Right lobe of liver (tissue), 6 donors: ENCODE measurements at regions not wholly inside any gene's neighbourhood (a gene's known extent, or its start where the extent isn't known, plus 50 kb on each side); places are given as distances from the start of the nearest gene placed in this dataset.

Experiments used
- ATAC-seq, 4 donors: fragments of 200-7000 bp; cut with Tn5 transposase; one replicate each; pipeline ENCODE4 v1.9.1; 2020; ENCODE audit warnings: mild to moderate bottlenecking in 4 of 4, moderate library complexity in 4 of 4
- DNase-seq, 3 donors: peaks; one replicate each; pipeline ENCODE4 v3.0.0-alpha.2; 2020
- H3K27ac ChIP-seq, 3 donors: fragments of 200-600 bp; one replicate each; pipeline ENCODE4 v1.8.0; 2022
- H3K27me3 ChIP-seq, 2 donors: fragments of 200-600 bp; one replicate each; pipeline ENCODE4 v1.8.0; 2022
- H3K36me3 ChIP-seq, 4 donors: fragments of 200-600 bp; sonication (generic) in 1 of 4; one replicate each; pipeline versions ENCODE4 v1.5.1 to v1.8.0; 2017 to 2022; ENCODE audit warnings: control low read depth in 1 of 4
- H3K4me1 ChIP-seq, 4 donors: fragments of 200-600 bp; sonication (generic) in 1 of 4; one replicate each; pipeline versions ENCODE4 v1.5.1 to v1.8.0; 2017 to 2022; ENCODE audit warnings: control low read depth in 1 of 4
- H3K4me3 ChIP-seq, 3 donors: fragments of 200-600 bp; one replicate each; pipeline ENCODE4 v1.8.0; 2022
- H3K9me3 ChIP-seq, 4 donors: fragments of 200-600 bp; sonication (generic) in 1 of 4; one replicate each; pipeline versions ENCODE4 v1.5.1 to v1.8.0; 2017 to 2022; ENCODE audit warnings: control low read depth in 1 of 4
- CTCF ChIP-seq, 4 donors: fragments of 200-600 bp in 3 of 4; fragments of 450-650 bp in 1 of 4; IDR thresholded peaks; one replicate each; pipeline versions ENCODE4 v1.5.1 to v1.8.0; 2016 to 2022; ENCODE audit warnings: antibody characterized with exemption in 4 of 4, mild to moderate bottlenecking in 2 of 4
- POLR2A ChIP-seq: fragments of 450-650 bp; IDR thresholded peaks from one replicate; pipeline ENCODE4 v1.6.1; 2017; ENCODE audit warnings: antibody characterized with exemption, mild to moderate bottlenecking
- WGBS: methylation state at CpG from one replicate; pipeline ENCODE4 v1.1.6; 2018; ENCODE audit warnings: low coverage, low lambda C conversion rate; ENCODE audit not compliant: insufficient coverage; ENCODE audit errors: missing lambda C conversion rate; 5-methylcytosine and 5-hydroxymethylcytosine counted together
- intact Hi-C, 2 donors: fragments of 100-400 bp; cut with DNase I; formaldehyde crosslinking; loops; one replicate each; pipeline versions ENCODE4 v1.11.2 to v1.14.1; 2022
- donor health status: DM: no; HTN: yes; CAD: no.
- donor health status: DM: no; HTN: no; CAD: no.
- donor health status: DM: no; HTN: no; CAD: no.
- donor health status: DM: no; HTN: yes; CAD: no.
- donor health status: DM: no; HTN: yes; CAD: no.

GRCh38 chr5:127133071-127133470, 59.8 kb upstream of the C5orf63 start:
- no peaks in the 10 kb centered on the region for H3K4me1 ChIP-seq
- ATAC-seq (no peak), DNase-seq (no peak)
- 33% methylated on average over 3 of the region's 3 CpGs for WGBS
- no peaks in the 10 kb centered on the region for H3K9me3 ChIP-seq
- no peak overlapping the region for H3K4me3 ChIP-seq
- no peaks in the 10 kb centered on the region for H3K27me3 ChIP-seq
- TF ChIP-seq POLR2A (no peak), CTCF (IDR thresholded peaks at IDR 0.05) (no peak)
- H3K27ac ChIP-seq = no peak overlapping the region
- intact Hi-C loops = no loop called here
- H3K36me3 ChIP-seq = no peaks in the 10 kb centered on the region

GRCh38 chr5:127136908-127137307, 63.6 kb upstream of the C5orf63 start:
- no peak for DNase-seq
- Histone ChIP-seq H3K36me3 (no peaks in the 10 kb centered on the region), H3K9me3 (no peaks in the 10 kb centered on the region), H3K27ac (no peak overlapping the region), H3K27me3 (no peaks in the 10 kb centered on the region), H3K4me1 (no peaks in the 10 kb centered on the region), H3K4me3 (no peak overlapping the region)
- no peak for ATAC-seq
- intact Hi-C loops = no loop called here
- WGBS = 31% methylated on average over 3 of the region's 3 CpGs
- TF ChIP-seq CTCF (IDR thresholded peaks at IDR 0.05) = no peak
- no peak for TF ChIP-seq POLR2A

DNA sequence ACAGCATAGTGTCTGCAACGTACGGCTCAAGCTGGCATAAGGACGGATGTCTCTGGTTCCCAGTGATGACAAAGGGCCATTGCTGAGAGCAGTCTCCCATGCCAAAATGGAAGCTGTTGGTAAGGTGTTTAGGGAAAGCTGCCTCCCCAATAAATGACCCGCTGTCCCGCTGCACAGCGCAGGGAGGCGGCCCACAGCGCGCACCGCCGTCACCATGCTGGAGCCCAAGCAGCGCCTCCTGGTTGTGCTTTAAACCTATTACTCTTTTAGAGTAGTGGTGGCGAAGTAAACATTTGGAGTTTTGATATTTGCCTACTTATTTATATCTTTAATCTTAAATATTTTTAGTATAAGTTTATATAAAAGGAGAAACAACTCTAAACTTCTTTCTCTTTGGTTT, 70.4 kb upstream of the C5orf63 start:
- H3K27ac ChIP-seq = no peak overlapping the region
- no peaks in the 10 kb centered on the region for H3K9me3 ChIP-seq
- ATAC-seq (no peak), DNase-seq (no peak)
- no peaks in the 10 kb centered on the region for H3K27me3 ChIP-seq
- TF ChIP-seq CTCF (IDR thresholded peaks at IDR 0.05) (no peak), POLR2A (no peak)
- 72% methylated on average over 5 of the region's 13 CpGs for WGBS
- no peaks in the 10 kb centered on the region for H3K36me3 ChIP-seq
- intact Hi-C loops = no loop called here
- H3K4me3 ChIP-seq = peak overlapping the region in 1 of 3 donors; percentile 4
- H3K4me1 ChIP-seq = no peaks in the 10 kb centered on the region

DNA sequence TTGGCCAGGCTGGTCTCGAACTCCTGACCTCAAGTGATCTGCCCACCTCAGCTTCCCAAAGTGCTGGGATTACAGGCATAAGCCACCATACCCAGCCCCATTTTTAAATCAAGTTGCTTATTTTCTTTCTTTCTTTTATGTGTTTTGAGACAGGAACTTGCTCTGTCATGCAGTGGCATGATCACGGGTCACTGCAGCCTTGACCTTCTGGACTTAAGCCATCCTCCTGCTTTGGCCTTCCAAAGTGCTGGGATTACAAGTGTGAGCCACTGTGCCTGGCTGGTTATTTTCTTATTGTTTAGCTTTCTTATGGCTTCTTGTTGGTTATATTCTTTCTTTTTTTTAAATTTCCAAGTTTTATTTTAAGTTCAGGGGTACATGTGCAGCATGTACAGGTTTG, 79.7 kb upstream of the C5orf63 start:
- Histone ChIP-seq H3K27ac (no peak overlapping the region), H3K27me3 (no peaks in the 10 kb centered on the region), H3K36me3 (no peaks in the 10 kb centered on the region), H3K4me3 (no peak overlapping the region), H3K9me3 (no peaks in the 10 kb centered on the region), H3K4me1 (no peaks in the 10 kb centered on the region)
- DNase-seq = no peak
- 51% methylated on average over 2 of the region's 2 CpGs for WGBS
- intact Hi-C loops = no loop called here
- no peak for TF ChIP-seq CTCF (IDR thresholded peaks at IDR 0.05)
- no peak for TF ChIP-seq POLR2A
- no peak for ATAC-seq

DNA sequence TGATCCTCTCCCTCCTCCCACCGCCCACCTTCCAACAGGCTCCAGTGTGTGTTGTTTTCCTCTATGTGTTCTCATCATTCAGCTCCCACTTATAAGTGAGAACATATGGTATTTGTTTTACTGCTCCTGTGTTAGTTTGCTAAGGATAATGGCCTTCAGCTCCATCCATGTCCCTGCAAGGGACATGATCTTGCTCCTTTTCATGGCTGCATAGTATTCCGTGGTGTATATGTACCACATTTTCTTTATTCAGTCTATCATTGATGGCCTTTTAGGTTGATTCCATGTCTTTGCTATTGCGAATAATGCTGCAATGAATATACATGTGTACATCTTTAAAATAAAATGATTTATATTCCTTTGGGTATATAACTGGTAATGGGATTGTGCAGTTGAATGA, 80.2 kb upstream of the C5orf63 start:
- Histone ChIP-seq H3K4me3 (no peak overlapping the region), H3K9me3 (no peaks in the 10 kb centered on the region), H3K27ac (no peak overlapping the region), H3K36me3 (no peaks in the 10 kb centered on the region), H3K27me3 (no peaks in the 10 kb centered on the region), H3K4me1 (no peaks in the 10 kb centered on the region)
- no peak for ATAC-seq
- intact Hi-C loops = no loop called here
- no peak for TF ChIP-seq CTCF (IDR thresholded peaks at IDR 0.05)
- TF ChIP-seq POLR2A = no peak
- DNase-seq = no peak
- WGBS = 82% methylated on average over 3 of the region's 3 CpGs
